Ovary (tissue), 3 donors: ENCODE measurements at regions not wholly inside any gene's neighbourhood (a gene's known extent, or its start where the extent isn't known, plus 50 kb on each side); places are given as distances from the start of the nearest gene placed in this dataset.

ENCODE experiments used
- CTCF ChIP-seq, 3 donors: fragments of 450-650 bp in 2 of 3; fragments of 200-600 bp in 1 of 3; IDR thresholded peaks; one replicate each; pipeline versions ENCODE4 v1.5.1 to v1.8.0; 2016 to 2022; ENCODE audit warnings: antibody characterized with exemption in 3 of 3, mild to moderate bottlenecking in 1 of 3
- EP300 ChIP-seq: sonication (generic); formaldehyde crosslinking; IDR thresholded peaks from one replicate; pipeline ENCODE4 v1.6.1; 2017; ENCODE audit warnings: antibody characterized with exemption
- POLR2A ChIP-seq: fragments of 450-650 bp; IDR thresholded peaks from one replicate; pipeline ENCODE4 v1.6.1; 2017; ENCODE audit warnings: antibody characterized with exemption, mild to moderate bottlenecking, moderate library complexity
- donor health status: DM: no; HTN: no; CAD: no.

GRCh38 chr2:14540015-14540414 lies 92.5 kb upstream of the LRATD1 start:
- TF ChIP-seq CTCF (IDR thresholded peaks at IDR 0.05) (no peak), EP300 (no peak), POLR2A (no peak)
